HUDEP-2 (cell line): ENCODE measurements at regions not wholly inside any gene's neighbourhood (a gene's known extent, or its start where the extent isn't known, plus 50 kb on each side); places are given as distances from the start of the nearest gene placed in this dataset.

Experiments
- DNase-seq, 76 experiments: peaks; one replicate each; lab custom pipeline; 2025; ENCODE audit not compliant: unreplicated experiment in 76 of 76; lab: John Stamatoyannopoulos, UW

- DNase-seq, result no peak
These were observed 162.8 kb downstream of the PIK3R1 start for GRCh38 chr5:68378204-68378820.

GRCh38 chr5:68379275-68380036 is 163.9 kb downstream of the PIK3R1 start:
- DNase-seq, result no peak

GRCh38 chr5:68380078-68380477 is 164.5 kb downstream of the PIK3R1 start:
- DNase-seq, result no peak

- DNase-seq, result no peak
These were observed 165.5 kb downstream of the PIK3R1 start for GRCh38 chr5:68381060-68381459.

GRCh38 chr5:68381909-68382308 is 166.4 kb downstream of the PIK3R1 start:
- no peak for DNase-seq

- DNase-seq, result no peak
These were observed 167.1 kb downstream of the PIK3R1 start for GRCh38 chr5:68382640-68383039.

- no peak for DNase-seq
These were observed 168.3 kb downstream of the PIK3R1 start for GRCh38 chr5:68383888-68384310.

GRCh38 chr5:68384936-68385594 is 169.5 kb downstream of the PIK3R1 start:
- peak in 1 of 76 experiments; percentile 7 for DNase-seq

- peak in 72 of 76 experiments; percentile 14 to 95 (median 69) for DNase-seq
These were observed 170.4 kb downstream of the PIK3R1 start for GRCh38 chr5:68385936-68386335.

- no peak for DNase-seq
These were observed 171.7 kb downstream of the PIK3R1 start for GRCh38 chr5:68387074-68387796.

- DNase-seq, result no peak
These were observed 174.1 kb downstream of the PIK3R1 start for GRCh38 chr5:68389618-68390017.

GRCh38 chr5:68392617-68393016 is 177.1 kb downstream of the PIK3R1 start:
- DNase-seq, result no peak

- DNase-seq, result no peak
These were observed 179.7 kb downstream of the PIK3R1 start for GRCh38 chr5:68395302-68395701.

- no peak for DNase-seq
These were observed 180.5 kb downstream of the PIK3R1 start for GRCh38 chr5:68395926-68396511.

- DNase-seq, result no peak
These were observed 181.2 kb downstream of the PIK3R1 start for GRCh38 chr5:68396722-68397121.

GRCh38 chr5:68398146-68398812 is 182.7 kb downstream of the PIK3R1 start:
- no peak for DNase-seq

GRCh38 chr5:68403301-68403700 is 187.7 kb downstream of the PIK3R1 start:
- no peak for DNase-seq

GRCh38 chr5:68404246-68404645 is 188.7 kb downstream of the PIK3R1 start:
- DNase-seq, result no peak

- peak in 16 of 76 experiments; percentile 5 to 54 (median 21) for DNase-seq
These were observed 189.6 kb downstream of the PIK3R1 start for GRCh38 chr5:68405026-68405684.
